ENCODE measurements at regions not wholly inside any gene's neighbourhood (a gene's known extent, or its start where the extent isn't known, plus 50 kb on each side); places are given as distances from the start of the nearest gene placed in this dataset.

- Histone ChIP-seq H3K27me3 (ENCODE audit: insufficient read depth, low read depth) (no peaks in the 10 kb centered on the region), H3K4me2 (no peak overlapping the region), H4K20me1 (ENCODE audit: insufficient read depth) (no peaks in the 10 kb centered on the region), H3K27ac (no peak overlapping the region), H3K79me2 (ENCODE audit: insufficient read depth, low read depth) (no peaks in the 10 kb centered on the region), H3K36me3 (ENCODE audit: insufficient read depth) (no peaks in the 10 kb centered on the region), H3K9ac (no peak overlapping the region), H2AFZ (ENCODE audit: low read depth) (no peak overlapping the region), H3K4me3 (IDR thresholded peaks at IDR 0.05; ENCODE audit: insufficient read depth, low read depth, low read length) (no peak overlapping the region), H3K4me1 (ENCODE audit: low read depth, poor library complexity, severe bottlenecking) (no peaks in the 10 kb centered on the region)
- TF ChIP-seq CTCF (conservative IDR thresholded peaks at IDR 0.05; ENCODE audit: low read depth, low read length), result no peak
These were observed 102.2 kb upstream of the PLPPR1 start for GRCh38 chr9:100926366-100926765.

- Histone ChIP-seq H2AFZ (ENCODE audit: low read depth) (no peak overlapping the region), H3K4me1 (ENCODE audit: low read depth, poor library complexity, severe bottlenecking) (no peaks in the 10 kb centered on the region), H3K27me3 (ENCODE audit: insufficient read depth, low read depth) (no peaks in the 10 kb centered on the region), H3K79me2 (ENCODE audit: insufficient read depth, low read depth) (no peaks in the 10 kb centered on the region), H4K20me1 (ENCODE audit: insufficient read depth) (no peaks in the 10 kb centered on the region), H3K27ac (no peak overlapping the region), H3K9ac (no peak overlapping the region), H3K4me2 (no peak overlapping the region), H3K36me3 (ENCODE audit: insufficient read depth) (no peaks in the 10 kb centered on the region), H3K4me3 (IDR thresholded peaks at IDR 0.05; ENCODE audit: insufficient read depth, low read depth, low read length) (no peak overlapping the region)
- no peak for TF ChIP-seq CTCF (conservative IDR thresholded peaks at IDR 0.05; ENCODE audit: low read depth, low read length)
These were observed 100.8 kb upstream of the PLPPR1 start for GRCh38 chr9:100927763-100928162.

- Histone ChIP-seq H3K4me3 (IDR thresholded peaks at IDR 0.05; ENCODE audit: insufficient read depth, low read depth, low read length) (no peak overlapping the region), H3K4me2 (no peak overlapping the region), H3K27me3 (ENCODE audit: insufficient read depth, low read depth) (no peaks in the 10 kb centered on the region), H3K36me3 (ENCODE audit: insufficient read depth) (no peaks in the 10 kb centered on the region), H3K27ac (no peak overlapping the region), H4K20me1 (ENCODE audit: insufficient read depth) (no peaks in the 10 kb centered on the region), H3K4me1 (ENCODE audit: low read depth, poor library complexity, severe bottlenecking) (no peaks in the 10 kb centered on the region), H3K9ac (no peak overlapping the region), H3K79me2 (ENCODE audit: insufficient read depth, low read depth) (no peaks in the 10 kb centered on the region), H2AFZ (ENCODE audit: low read depth) (no peak overlapping the region)
- TF ChIP-seq CTCF (conservative IDR thresholded peaks at IDR 0.05; ENCODE audit: low read depth, low read length), result no peak
These were observed 94.9 kb upstream of the PLPPR1 start for GRCh38 chr9:100933656-100934055.

GRCh38 chr9:100937382-100937781 is 91.1 kb upstream of the PLPPR1 start:
- no peak overlapping the region for H3K4me2 ChIP-seq
- no peak for TF ChIP-seq CTCF (conservative IDR thresholded peaks at IDR 0.05; ENCODE audit: low read depth, low read length)

More at GRCh38 chr9:100937382-100937781, 91.1 kb upstream of the PLPPR1 start:
- Histone ChIP-seq H3K27me3 (ENCODE audit: insufficient read depth, low read depth) (no peaks in the 10 kb centered on the region), H3K4me3 (IDR thresholded peaks at IDR 0.05; ENCODE audit: insufficient read depth, low read depth, low read length) (no peak overlapping the region), H3K9ac (no peak overlapping the region), H3K79me2 (ENCODE audit: insufficient read depth, low read depth) (no peaks in the 10 kb centered on the region), H3K4me1 (ENCODE audit: low read depth, poor library complexity, severe bottlenecking) (no peaks in the 10 kb centered on the region), H3K36me3 (ENCODE audit: insufficient read depth) (no peaks in the 10 kb centered on the region), H4K20me1 (ENCODE audit: insufficient read depth) (no peaks in the 10 kb centered on the region), H3K27ac (no peak overlapping the region), H2AFZ (ENCODE audit: low read depth) (no peak overlapping the region)

Data from KMS-11 (cell line).